ENCODE measurements at regions not wholly inside any gene's neighbourhood (a gene's known extent, or its start where the extent isn't known, plus 50 kb on each side); places are given as distances from the start of the nearest gene placed in this dataset.

DNA sequence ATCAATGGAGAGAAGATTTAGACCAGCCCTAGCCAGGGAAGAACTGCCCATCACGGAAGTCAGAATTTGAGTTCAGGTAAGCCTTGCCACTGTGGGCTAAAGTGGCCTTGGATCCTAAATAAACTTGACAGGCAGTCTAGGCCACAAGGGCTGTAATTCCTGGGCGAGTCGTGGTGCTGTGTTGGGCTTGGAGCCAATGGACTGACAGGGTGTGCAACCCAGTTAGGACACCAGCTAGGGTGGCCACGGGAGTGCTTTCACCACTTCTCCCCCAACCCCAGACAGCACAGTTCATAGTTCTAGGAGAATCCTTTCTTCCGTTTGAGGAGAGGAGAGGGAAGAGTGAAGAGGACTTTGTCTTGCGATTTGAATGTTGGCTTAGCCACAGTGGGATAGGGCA, 422.4 kb downstream of the DOK5 start (continued):
- TF ChIP-seq ZNF462 (CRISPR knock-in tag; IDR thresholded peaks at IDR 0.05) (no peak), EZH2 (IDR thresholded peaks at IDR 0.05; ENCODE audit: low read depth, unreplicated experiment) (no peak)

DNA sequence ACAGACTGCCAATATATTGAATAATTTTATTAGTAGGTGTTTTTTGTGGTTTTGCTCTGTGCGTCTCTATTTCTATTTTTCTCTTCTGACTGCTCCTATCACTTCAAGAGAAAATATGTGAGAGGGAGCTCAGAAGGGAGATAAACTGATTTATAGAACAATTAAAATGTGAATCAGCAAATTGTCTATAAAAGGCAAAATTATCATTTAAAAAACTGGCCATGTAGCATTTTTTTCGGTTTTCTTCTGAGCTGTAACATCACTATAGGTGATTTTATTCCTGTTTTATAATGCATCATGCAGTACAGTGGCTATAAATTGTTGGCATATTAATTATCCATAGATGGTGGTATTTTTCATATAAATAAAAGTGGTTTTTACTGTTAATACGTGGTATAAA, 416.5 kb downstream of the DOK5 start:
- no peaks in the 10 kb centered on the region for H3K4me1 Mint-ChIP-seq
- peaks cover 5% of the 10 kb centered on the region for H3K27me3 Mint-ChIP-seq (ENCODE audit: insufficient read depth, low read depth, poor library complexity)
- H3K4me3 Mint-ChIP-seq = no peak overlapping the region

More for the DNA sequence above, 416.5 kb downstream of the DOK5 start:
- Histone ChIP-seq H3K9me2 (ENCODE audit: insufficient read depth) (no peaks in the 10 kb centered on the region), H3K27me3 (ENCODE audit: insufficient read depth) (no peaks in the 10 kb centered on the region), H2AFZ (no peak overlapping the region), H4K20me1 (replicated peaks; ENCODE audit: insufficient read depth) (no peaks in the 10 kb centered on the region), H3K27ac (ENCODE audit: low read depth) (no peak overlapping the region), H3K4me2 (no peak overlapping the region), H3K36me3 (ENCODE audit: insufficient read depth) (0 out of 2 replicates have a peak, but pooled peaks cover 11% of the 10 kb centered on the region), H3K4me1 (ENCODE audit: insufficient read depth) (no peaks in the 10 kb centered on the region), H3F3A (replicated peaks; ENCODE audit: low read depth) (no peaks in the 10 kb centered on the region), H3K4me3 (no peak overlapping the region), H3K79me2 (replicated peaks; ENCODE audit: insufficient read depth) (no peaks in the 10 kb centered on the region)
- Mint-ChIP-seq H3K27ac (no peak overlapping the region), H3K36me3 (ENCODE audit: low read depth) (peaks cover 30% of the 10 kb centered on the region; the same call in 2 of the 3 replicates), H3K9me3 (peaks cover 97% of the 10 kb centered on the region)
- ATAC-seq (no peak), DNase-seq (ENCODE audit: low spot score) (no peak)
- TF ChIP-seq CTCF (conservative IDR thresholded peaks at IDR 0.05; ENCODE audit: low read depth in 2 of 2) (no peak), STAT1 (IDR thresholded peaks at IDR 0.05; ENCODE audit: unreplicated experiment) (no peak), NANOG (IDR thresholded peaks at IDR 0.05; ENCODE audit: borderline replicate concordance) (no peak), ETS1 (IDR thresholded peaks at IDR 0.05) (no peak)

Measured in GM23338 (cell line).